PC-3 (cell line): ENCODE measurements at regions not wholly inside any gene's neighbourhood (a gene's known extent, or its start where the extent isn't known, plus 50 kb on each side); places are given as distances from the start of the nearest gene placed in this dataset.

Source experiments
- EZH2 ChIP-seq: fragments of 300-600 bp; sonication (generic); IDR thresholded peaks from one replicate; pipeline ENCODE4 v1.6.1; 2017; ENCODE audit warnings: antibody characterized with exemption, mild to moderate bottlenecking, low read length; ENCODE audit not compliant: unreplicated experiment
- TF ChIP-seq, protein P1 (sequence below): fragments of 300-600 bp; sonication (generic); conservative IDR thresholded peaks from 2 replicates; pipeline ENCODE4 v1.5.1; 2017; ENCODE audit warnings: antibody characterized with exemption, low read depth, mild to moderate bottlenecking, low read length

DNA sequence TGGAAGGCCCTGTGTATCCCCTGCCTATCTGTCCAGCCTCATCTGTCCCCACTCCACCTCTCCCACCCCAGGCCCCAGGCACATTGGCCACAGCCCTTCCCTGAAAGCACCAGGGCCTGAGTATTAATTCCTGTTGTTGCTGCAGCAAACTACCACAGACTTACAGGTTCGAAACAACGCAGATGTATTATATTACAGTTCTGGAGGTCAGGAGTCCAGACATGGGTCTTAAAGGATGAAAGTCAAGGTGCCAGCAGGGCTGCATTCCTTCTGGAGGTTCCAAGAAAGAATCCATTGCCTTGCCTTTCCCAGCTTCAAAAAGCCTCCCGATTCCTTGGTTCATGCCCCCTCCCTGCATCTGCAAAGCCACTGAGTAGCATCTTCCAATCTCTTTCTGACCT lies 78.7 kb upstream of the LAPTM4A start:
- TF ChIP-seq EZH2, result no peak
- TF ChIP-seq, protein P1, sequence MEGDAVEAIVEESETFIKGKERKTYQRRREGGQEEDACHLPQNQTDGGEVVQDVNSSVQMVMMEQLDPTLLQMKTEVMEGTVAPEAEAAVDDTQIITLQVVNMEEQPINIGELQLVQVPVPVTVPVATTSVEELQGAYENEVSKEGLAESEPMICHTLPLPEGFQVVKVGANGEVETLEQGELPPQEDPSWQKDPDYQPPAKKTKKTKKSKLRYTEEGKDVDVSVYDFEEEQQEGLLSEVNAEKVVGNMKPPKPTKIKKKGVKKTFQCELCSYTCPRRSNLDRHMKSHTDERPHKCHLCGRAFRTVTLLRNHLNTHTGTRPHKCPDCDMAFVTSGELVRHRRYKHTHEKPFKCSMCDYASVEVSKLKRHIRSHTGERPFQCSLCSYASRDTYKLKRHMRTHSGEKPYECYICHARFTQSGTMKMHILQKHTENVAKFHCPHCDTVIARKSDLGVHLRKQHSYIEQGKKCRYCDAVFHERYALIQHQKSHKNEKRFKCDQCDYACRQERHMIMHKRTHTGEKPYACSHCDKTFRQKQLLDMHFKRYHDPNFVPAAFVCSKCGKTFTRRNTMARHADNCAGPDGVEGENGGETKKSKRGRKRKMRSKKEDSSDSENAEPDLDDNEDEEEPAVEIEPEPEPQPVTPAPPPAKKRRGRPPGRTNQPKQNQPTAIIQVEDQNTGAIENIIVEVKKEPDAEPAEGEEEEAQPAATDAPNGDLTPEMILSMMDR, result no peak
